ENCODE measurements at regions not wholly inside any gene's neighbourhood (a gene's known extent, or its start where the extent isn't known, plus 50 kb on each side); places are given as distances from the start of the nearest gene placed in this dataset.

DNA sequence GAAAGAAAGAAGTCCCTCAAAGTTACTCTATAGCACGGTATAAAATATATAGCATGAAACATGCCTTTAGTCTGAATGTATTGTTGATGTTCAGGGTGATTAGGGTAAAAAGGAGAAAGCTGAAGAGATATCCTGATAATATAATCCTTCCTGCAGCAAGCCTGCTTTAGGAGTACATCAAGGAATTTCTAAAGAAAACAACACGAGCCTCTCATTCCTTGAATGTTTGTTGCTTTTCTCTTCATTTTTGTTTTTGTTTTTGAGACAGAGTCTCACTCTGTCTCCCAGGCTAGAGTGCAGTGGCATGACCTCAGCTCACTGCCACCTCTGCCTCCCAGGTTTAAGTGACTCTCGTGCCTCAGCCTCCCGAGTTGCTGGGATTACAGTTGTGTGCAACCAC is 79.1 kb downstream of the CD164 start:
- intact Hi-C loops (cut with DNase I; ENCODE audit: low total_unique reads): no loop called here
- H3K9me3 ChIP-seq: no peaks in the 10 kb centered on the region
- no peaks in the 10 kb centered on the region for H3K27me3 ChIP-seq
- no peak overlapping the region for H3K4me3 ChIP-seq
- H3K27ac ChIP-seq: peak overlapping the region; percentile 21 to 84
- no peak for DNase-seq
- H3K4me1 ChIP-seq: peaks cover 0 to 72% (median 35%) of the 10 kb centered on the region in 4 donors
- TF ChIP-seq, protein P1, sequence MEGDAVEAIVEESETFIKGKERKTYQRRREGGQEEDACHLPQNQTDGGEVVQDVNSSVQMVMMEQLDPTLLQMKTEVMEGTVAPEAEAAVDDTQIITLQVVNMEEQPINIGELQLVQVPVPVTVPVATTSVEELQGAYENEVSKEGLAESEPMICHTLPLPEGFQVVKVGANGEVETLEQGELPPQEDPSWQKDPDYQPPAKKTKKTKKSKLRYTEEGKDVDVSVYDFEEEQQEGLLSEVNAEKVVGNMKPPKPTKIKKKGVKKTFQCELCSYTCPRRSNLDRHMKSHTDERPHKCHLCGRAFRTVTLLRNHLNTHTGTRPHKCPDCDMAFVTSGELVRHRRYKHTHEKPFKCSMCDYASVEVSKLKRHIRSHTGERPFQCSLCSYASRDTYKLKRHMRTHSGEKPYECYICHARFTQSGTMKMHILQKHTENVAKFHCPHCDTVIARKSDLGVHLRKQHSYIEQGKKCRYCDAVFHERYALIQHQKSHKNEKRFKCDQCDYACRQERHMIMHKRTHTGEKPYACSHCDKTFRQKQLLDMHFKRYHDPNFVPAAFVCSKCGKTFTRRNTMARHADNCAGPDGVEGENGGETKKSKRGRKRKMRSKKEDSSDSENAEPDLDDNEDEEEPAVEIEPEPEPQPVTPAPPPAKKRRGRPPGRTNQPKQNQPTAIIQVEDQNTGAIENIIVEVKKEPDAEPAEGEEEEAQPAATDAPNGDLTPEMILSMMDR (IDR thresholded peaks at IDR 0.05): no peak
- H3K36me3 ChIP-seq: no peaks in the 10 kb centered on the region

DNA sequence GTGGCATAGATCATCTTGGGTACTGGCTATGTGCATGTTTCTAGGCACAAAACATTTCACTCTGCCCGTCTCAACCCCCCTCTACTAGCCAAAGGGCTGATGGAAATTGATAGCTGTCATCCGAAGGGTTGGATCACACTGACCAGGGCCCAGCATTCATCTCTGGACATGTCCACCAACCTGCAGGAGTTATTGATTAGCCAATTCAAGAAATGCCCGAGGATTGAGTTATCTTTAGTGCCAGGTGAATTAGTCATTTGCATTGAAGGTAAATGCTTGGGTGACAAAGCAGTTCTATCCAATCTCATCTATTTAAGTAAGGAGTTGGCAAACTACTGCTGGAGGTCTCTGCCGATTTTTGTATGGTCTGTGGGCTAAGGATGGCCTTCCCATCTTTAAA is 80.1 kb downstream of the CD164 start:
- intact Hi-C loops (cut with DNase I; ENCODE audit: low total_unique reads): no loop called here
- Histone ChIP-seq H3K27me3 (no peaks in the 10 kb centered on the region), H3K4me3 (no peak overlapping the region), H3K36me3 (no peaks in the 10 kb centered on the region), H3K27ac (peak overlapping the region; percentile 84 to 85), H3K9me3 (no peaks in the 10 kb centered on the region), H3K4me1 (peaks cover 0 to 73% (median 39%) of the 10 kb centered on the region in 4 donors)
- TF ChIP-seq, protein P1 (IDR thresholded peaks at IDR 0.05): no peak
- DNase-seq: no peak

DNA sequence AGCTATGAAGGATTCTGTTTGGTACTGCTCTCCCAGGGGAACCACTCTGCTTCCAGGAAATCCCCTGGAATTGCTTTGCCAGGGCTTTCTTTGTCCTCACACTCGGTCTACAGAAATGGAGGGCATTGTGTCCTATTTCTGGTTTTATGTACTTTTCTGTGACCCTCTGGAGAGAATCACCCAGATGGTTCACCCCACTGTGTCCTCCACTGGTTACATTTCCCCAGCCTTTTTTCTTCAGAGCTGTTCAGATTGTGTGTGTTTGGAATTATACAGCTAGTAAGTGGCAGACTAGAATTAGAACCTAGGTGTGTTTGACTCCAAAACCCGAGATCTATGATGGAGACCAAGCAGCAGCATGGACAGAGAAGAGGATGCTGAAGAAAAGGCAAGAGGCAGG is 80.8 kb downstream of the CD164 start:
- Histone ChIP-seq H3K4me1 (peaks cover 0 to 80% (median 41%) of the 10 kb centered on the region in 4 donors), H3K27ac (peak overlapping the region; percentile 84 to 85), H3K36me3 (no peaks in the 10 kb centered on the region), H3K4me3 (no peak overlapping the region), H3K27me3 (no peaks in the 10 kb centered on the region), H3K9me3 (no peaks in the 10 kb centered on the region)
- DNase-seq: no peak
- TF ChIP-seq, protein P1 (IDR thresholded peaks at IDR 0.05): no peak
- intact Hi-C loops (cut with DNase I; ENCODE audit: low total_unique reads): no loop called here

DNA sequence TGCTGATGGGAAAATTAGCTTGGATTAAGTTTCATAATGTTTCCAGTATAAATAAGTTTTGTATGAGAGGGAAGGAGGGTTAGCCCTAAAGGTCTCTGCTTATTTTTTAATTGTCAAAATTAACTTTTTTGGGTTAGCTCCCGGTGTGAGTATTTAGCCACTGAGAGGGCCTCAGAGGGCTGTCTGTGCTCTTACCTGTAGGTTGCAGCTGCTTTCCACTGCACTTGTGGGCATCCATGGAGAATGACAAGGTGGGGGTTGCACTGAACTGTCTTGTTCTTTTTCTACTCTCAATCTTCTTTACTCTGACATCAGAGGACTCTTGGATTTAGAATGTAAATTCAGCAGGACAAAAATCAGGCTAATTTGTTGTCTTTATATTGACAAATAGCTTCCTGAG is 81.4 kb downstream of the CD164 start:
- intact Hi-C loops (cut with DNase I; ENCODE audit: low total_unique reads): no loop called here
- Histone ChIP-seq H3K27ac (peak overlapping the region; percentile 84 to 85), H3K36me3 (no peaks in the 10 kb centered on the region), H3K27me3 (no peaks in the 10 kb centered on the region), H3K4me1 (peaks cover 0 to 81% (median 41%) of the 10 kb centered on the region in 4 donors), H3K9me3 (no peaks in the 10 kb centered on the region), H3K4me3 (no peak overlapping the region)
- DNase-seq: no peak
- TF ChIP-seq, protein P1 (IDR thresholded peaks at IDR 0.05): no peak

DNA sequence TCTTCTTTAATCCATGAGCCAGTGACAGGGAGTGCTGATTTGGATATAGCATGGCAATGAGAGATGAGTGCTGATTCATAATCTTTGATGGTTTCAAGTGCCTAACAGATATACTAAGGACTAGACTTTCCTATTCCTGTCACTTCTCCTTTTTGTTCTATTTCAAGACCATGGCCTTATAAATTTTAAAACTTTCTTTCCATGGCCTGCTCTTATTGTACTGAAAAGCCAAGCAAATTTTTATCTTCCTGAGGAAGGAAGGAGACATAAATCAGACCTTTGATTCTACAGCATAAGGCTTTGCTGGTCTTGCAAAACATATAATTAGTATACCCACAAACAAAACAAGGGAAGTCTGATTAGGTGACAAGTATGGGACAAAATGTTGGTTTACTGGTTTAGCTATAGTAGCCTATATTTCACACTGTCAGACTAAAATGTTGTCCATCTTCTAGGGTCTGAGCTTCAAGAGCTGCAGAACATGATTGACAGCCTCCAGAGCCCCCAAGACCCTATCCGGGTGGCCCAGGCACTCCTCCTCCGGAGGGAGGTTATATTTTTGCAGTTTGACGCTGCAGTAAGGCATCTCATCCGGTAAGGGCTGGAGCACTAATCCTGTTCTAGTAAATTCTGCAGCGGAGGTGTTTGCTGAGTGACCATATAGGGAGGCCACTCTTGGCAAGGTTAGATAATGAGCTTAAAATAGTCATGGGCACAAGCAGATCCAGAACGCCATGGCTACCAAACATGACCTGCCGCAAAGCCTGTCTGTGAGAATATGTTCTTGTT is 82.3 kb downstream of the CD164 start:
- Histone ChIP-seq H3K9me3 (no peaks in the 10 kb centered on the region), H3K27me3 (no peaks in the 10 kb centered on the region), H3K4me1 (peaks cover 0 to 81% (median 41%) of the 10 kb centered on the region in 4 donors), H3K27ac (peak overlapping the region; percentile 84 to 85), H3K36me3 (no peaks in the 10 kb centered on the region), H3K4me3 (no peak overlapping the region)
- intact Hi-C loops (cut with DNase I; ENCODE audit: low total_unique reads): loop anchor here (5.0 kb wide), 1 partner anchor 82 kb away; the partner anchor contains the start of gene CD164
- TF ChIP-seq, protein P1 (IDR thresholded peaks at IDR 0.05): peak; percentile 13 to 26
- DNase-seq: peak; percentile 58 to 86

Data from tibial artery (tissue), 4 donors.